SW 1271 (cell line): ENCODE measurements at regions not wholly inside any gene's neighbourhood (a gene's known extent, or its start where the extent isn't known, plus 50 kb on each side); places are given as distances from the start of the nearest gene placed in this dataset.
"Not testable (repeated sequence)": the region's sequence is repeated elsewhere in the genome, so short reads cannot be mapped to it uniquely, and the experiment has no call there.

Experiments used
- DNase-seq, 2 experiments: peaks; one replicate each; lab custom pipeline; 2025; lab: John Stamatoyannopoulos, UW

DNA sequence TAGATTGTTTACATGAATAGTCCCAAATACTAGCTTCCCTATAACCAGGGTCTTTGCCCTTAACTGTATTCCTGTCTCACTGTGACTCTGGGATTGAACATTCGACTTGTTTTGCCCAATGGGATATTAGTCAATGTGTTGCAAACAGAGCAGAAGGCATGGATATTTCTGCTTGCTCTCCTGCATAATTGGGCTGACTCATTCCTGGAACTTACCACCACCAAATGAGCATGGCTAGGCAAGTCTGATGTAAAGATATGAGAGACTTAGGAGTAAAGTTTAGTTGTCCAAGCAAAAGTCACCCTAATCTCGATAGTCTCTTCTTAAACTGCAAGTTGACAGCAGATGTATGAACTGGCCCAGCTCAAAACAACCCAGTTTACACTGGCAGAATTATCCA lies 273.5 kb upstream of the CCNG1 start:
- no peak for DNase-seq

DNA sequence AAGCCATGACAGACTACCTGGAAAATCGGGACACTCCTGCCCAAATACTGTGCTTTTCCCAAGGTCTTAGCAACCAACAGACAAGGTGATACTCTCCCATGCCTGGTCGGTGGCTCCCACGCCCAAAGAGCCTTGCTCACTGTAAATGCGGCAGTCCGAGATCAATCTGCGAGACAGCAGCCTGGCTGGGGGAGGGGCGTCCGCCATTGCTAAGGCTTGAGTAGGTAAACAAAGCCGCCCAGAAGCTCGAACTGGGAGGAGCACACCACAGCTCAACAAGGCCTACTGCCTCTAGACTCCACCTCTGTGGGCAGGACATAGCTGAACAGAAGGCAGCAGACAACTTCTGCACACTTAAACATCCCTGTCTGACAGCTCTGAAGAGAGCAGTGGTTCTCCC lies 272.1 kb upstream of the CCNG1 start:
- DNase-seq = no peak

DNA sequence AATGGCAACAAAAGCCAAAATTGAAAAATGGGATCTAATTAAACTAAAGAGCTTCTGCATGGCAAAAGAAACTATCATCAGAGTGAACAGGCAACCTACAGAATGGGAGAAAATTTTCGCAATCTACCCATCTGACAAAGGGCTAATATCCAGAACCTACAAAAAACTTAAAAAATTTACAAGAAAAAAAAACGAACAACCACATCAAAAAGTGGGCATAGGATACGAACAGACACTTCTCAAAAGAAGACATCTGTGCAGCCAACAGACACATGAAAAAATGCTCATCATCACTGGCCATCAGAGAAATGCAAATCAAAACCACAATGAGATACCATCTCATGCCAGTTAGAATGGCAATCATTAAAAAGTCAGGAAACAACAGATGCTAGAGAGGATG lies 267.2 kb upstream of the CCNG1 start:
- not testable (repeated sequence) for DNase-seq

DNA sequence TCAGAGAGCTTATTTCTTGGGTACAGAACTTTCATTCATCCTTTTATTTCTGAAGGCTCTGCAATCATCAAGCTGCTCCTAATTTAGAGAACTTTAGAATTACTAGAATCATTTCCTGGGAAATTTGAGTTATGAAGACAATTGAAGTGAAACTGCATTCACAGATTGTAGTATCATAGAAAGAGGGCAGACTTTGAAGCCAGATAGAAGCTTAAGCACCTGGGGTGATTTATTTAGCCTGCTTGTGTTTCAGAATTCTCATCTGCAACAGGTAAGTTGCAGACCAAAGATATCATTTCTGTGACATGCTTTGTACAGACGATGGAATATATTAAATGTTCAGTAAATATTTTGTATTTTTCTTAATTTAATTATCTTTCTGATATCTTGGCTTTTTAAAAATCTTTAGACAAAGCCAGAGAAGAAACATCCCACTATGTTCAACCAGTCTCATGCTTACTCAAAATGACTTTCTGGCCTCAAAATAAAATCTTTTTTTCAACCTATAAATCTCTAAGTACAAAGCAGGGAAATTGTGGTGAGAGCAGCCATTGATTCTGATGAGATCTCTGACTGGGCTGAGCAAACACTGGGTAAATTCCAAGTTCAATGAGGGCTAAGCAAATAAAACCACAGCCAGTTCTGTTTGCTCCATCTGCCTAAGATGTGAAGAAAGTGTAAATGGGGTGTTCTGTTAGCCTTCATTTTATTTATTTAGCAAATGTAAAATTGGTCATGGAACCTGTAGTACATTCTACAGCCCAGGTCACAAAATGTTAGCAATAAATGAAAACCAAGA lies 264.7 kb upstream of the CCNG1 start:
- DNase-seq = no peak

DNA sequence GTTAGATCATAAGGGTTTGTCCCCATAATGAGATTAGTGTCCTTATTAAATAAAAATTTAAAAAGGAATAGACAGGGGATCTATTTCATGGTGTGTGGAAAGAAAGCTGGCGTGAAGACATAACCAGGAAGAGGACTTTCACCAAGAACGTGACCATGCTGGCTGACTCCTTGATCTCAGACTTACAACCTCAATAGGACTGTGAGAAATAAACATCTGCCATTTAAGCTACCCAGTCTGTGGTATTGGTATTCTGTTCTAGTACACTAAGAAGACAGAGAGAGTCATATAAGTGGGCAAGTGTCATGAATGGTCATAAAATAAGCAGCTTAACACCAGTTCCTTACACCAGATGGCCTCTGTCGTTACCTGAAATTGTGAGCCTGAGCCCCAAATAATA lies 259.4 kb upstream of the CCNG1 start:
- DNase-seq = no peak

DNA sequence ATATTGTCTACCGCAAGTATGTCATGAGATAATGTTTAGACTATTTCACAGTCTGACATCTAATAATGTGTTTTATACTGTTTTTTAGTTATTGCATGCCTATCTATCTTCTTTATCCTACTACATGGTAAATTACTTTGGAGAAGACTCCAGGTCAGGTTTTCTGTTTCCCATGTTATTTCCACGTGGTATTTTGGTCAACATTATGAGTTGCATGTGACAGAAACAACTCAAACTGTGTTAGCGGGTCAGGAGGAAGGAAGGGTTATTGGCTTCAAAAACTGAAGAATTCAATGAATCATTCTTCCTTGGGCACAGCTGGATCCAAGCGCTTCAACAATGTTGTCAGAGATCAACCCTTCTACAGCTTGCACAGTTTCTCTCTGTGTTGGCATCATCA lies 252.1 kb upstream of the CCNG1 start:
- no peak for DNase-seq

DNA sequence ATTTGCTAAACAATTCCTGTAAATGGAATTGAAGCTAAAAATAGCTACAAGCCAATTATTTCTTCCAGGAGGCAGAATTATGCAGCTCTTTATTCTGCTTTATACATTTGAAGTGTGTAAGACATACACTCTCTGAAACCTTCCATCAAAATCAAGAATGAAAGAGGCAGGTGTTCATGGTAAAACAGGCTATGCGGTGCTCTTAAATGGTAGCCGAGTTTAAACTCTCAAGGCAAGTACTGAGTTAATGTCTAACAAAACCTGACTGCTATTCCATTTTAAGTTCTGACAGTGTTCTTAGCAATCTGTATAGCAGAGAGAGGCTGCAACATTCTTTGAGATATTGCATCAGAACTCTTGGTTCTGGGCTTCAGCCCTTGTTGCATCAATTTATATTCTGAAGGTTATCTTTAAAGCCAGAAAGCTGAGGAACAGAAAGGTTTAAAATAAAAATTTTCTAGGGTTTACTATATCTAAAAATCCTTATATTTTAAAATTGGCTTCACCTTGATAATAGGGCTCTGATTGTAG lies 248.3 kb upstream of the CCNG1 start:
- DNase-seq = no peak

DNA sequence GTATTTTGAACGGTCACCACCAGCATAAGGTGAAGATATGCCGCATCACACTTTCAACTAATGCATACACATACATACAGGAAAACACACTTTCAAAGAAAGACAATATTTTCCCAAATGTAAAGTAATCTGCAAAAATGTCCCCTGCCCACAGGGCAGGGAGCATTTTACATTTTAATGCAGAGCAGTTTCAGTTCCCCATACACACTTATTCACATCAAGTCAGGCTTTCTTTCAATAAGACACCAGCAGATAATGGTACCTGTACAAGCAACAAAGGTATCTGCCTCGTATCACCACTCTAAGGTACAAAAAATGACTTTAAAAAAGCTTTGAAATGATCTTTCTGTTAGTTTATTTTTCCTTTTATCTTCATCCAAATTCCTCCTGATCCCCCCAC lies 247.1 kb upstream of the CCNG1 start:
- DNase-seq = no peak

DNA sequence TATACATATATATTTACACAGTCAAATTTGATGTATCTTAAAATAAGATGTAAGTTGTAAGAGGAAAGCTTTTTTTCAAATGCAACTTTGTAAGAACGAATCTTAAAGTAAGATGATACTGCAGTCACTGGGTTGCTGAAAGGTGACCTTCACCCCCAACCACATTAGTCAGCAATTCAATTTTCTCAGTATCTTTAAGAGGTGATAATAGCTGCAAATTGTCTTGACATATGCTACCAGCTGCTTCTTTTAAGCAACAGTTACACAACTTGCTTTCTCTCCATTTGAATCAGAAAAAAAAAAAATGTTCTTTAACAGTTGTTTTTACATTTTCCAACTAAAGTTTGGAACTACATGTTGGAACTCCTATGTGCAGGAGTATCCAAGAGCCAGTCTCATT lies 246.6 kb upstream of the CCNG1 start:
- DNase-seq = no peak

DNA sequence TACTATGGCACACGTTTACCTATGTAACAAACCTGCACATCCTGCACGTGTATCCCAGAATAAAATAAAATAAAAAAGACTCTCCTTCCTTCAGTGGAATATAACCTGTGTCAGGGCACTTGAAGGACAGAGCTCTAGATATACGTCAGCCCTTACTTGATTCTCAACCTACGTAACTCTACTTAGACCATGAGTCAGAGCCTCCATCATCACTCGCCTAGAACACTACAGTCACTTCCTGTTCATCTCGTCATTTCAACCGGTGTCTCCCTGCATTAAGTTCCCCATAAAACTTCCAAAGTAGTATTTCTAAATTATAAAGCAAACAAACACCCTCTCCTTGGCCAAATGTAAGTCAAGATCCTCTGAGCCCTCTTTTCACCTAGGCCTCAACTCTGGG lies 243.5 kb upstream of the CCNG1 start:
- no peak for DNase-seq

DNA sequence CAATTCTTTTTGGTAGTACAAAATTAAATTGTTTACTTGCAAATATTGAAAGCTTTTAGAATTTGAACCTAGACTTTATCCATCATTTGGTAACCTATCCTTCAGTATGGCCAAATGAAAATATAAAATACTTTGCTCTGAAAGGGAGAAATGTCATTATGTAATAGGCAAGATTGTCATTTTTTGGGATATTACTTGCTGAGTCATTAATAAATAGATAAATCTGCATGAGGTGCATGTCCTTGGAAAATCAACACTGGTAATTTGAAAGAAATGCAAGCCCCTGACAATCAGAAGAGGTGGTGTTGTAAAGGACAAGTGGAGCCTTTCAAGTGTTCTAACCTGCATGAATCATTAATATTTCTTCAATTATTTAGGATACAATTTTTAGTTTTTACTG lies 231.8 kb upstream of the CCNG1 start:
- DNase-seq = no peak

DNA sequence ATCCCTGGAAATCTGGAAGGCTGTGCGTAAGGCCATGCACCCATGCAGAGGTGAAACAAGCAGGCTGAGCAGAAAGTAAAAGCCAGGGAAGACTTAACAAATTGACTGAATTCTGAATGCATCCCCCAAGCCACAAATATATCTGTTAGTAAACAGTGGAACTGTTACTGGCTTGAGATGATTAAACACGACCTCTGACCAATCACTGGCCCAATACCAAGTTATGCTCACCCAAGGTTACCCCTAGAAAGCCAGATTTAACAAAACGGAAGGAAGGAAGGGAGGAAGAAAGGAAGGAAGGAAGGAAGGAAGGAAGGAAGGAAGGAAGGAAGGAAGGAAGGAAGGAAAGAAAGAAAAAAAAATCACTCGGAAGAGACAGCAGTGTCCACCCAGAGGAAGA lies 215.8 kb upstream of the CCNG1 start:
- no peak for DNase-seq

DNA sequence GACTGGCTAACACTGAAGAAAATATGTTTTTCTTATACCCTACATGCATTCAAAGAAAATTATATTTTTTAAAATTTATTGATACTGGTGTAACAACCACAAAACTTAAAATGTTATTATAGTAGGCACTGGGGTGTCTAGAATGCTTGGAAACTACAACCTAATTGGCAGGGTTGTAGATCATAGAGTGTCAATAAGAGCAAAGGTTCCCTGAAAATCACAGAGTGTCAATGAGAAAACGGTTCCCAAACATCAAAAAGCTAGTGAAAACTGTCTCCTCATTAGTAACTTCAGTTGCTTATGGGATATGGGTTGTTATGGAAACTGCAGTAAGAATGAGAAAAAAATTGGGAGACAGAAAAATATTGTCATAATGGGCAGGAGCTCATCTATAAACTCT lies 214.4 kb upstream of the CCNG1 start:
- no peak for DNase-seq

DNA sequence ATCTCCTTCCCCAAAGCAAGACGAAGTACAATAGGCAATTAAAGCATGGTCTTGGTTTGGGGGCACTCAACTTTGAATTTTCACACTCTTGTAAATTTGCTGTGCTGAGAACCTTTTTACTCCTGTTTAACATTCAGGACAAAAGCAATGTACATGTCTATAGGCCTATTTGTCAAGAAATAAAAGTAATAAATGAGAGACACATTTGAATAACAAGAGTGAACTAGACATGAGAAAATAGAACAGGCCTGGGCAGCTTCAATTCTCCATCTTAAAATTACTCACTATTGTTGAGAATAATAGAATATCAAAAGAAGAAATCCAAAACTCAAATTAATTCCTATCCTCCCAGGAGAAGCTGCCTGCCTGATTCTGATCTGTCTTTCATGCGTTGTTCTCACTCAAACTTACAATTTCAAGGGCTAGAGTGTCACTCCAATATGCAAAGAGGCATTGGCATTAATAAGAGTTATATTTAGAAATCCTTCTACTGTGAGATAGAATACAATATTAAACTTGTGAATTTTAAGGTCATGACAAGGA lies 192.9 kb upstream of the CCNG1 start:
- DNase-seq = no peak

DNA sequence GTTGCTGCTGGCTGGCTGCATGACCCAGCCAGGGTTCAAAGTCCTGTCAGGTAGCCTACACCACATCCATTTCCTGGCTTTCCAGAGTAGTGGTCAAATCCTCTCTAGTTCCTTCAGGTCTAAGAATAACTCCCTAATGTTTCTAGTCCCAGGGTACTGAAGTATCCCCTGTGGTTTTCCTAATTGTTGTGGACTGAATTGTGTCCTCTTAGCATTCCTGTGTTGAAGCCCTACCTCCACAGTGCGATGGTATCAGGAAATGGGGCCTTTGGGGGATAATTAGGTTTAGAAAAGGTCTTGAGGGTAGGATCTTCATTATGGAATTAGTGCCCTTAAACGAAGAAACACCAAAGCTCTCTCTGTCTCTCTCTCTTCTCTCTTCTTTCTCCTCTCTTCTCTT lies 191.8 kb upstream of the CCNG1 start:
- DNase-seq = no peak

DNA sequence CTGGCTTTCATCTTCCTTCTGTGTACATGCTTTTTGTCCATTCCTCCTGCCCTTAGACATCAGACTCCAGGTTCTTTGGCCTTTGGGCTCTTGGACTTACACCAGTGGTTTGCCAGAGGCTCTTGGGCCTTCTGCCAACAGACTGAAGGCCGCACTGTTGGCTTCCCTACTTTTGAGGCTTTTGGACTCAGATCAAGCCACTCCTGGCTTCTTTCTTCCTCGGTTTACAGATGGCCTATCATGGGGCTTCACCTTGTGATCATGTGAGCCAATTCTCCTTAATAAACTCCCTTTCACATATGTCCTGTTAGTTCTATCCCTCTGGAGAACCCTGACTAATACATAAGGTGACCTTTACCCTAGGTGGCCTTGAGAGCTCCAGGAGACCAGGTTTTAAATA lies 189.1 kb upstream of the CCNG1 start:
- DNase-seq = no peak

DNA sequence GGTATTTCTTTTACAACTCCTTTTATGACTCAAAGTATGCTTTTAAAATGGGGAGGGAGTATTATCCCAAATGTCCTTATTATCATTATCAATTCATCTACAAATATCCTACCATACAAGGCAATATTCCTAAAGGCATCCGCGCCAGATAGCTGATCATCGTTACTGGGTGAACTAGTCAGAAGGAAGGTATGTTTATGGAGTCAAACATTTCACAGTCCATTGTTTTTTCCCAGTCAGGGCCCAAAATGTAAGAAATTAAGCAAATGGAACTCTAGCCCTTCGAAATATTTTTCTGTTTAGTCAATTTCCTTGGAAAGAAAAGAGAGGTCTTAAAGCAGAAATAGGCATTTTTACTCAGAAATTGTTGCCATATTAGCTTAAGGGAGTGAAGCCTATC lies 188.5 kb upstream of the CCNG1 start:
- DNase-seq = no peak

DNA sequence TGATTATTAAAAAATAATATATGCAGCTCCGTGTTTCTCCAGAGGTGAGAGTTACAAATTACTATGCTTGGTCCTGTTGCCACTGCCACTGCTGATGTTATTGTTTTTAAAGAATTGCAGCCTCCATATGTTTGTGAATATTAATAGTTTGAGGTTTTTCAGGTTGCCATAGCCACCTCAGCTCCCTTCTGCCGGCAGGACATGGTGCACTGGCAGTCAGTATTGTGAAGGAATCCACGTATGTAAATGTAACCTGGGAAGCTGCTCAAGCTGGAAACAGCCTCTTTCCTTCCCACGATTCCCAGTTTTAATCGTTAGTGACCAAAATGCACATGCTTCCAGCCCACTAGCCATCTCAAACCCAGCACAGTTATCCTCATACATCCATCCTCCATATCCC lies 184.4 kb upstream of the CCNG1 start:
- DNase-seq = no peak

DNA sequence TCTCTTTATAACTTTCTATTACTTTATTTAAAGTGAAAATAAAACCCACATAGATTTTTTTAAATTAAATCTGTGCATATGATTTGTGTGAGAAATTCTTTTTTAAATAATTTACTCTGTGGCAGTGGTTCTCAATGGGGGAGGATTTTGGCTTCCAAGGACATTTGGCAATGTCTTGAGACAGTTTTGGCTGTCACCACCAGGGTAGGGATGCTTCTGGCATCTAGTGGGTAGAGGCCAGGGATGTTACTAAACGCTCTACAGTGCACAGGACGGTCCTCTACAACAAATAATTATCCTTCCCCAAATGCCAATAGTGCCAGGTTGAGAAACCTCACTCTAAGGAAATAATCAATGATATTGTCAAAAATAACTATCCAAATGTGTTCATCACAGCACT lies 177.9 kb upstream of the CCNG1 start:
- no peak for DNase-seq

DNA sequence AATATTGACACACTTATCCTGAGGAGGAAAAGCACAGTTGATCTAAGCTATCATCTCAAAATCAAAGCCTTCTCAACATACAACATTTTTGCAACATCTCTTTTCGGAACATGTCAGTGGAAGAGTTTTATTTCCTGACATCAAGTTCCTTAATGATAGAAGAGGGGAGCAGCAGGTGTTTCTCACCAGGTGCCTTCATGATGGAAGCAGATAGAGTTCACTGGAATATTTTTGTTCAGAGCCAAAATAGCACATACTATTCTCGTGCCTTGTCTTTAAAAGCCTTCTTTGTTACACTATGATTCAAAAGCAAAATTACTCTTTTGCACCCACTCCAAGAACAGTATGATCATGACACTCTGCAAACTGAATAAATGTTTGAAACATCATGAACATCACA lies 176.9 kb upstream of the CCNG1 start:
- DNase-seq = no peak

DNA sequence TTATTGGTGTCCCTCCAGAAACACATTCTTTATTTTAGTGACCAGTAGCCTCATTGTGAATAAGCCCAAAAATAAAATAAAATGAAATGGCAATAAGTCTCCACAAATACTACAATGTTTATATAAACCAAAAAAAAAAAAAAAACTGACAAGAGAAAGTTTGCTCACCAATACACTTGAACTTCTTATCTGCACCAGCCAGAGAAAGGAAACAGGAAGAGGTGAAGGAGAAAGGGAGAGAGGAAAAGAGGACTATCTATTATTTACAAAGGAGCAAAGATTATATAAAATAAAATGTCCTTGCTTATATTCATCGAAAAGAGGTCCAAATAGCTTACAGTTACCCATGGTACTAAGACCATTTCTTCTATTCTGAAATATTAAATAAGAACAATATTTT lies 176.4 kb upstream of the CCNG1 start:
- no peak for DNase-seq

DNA sequence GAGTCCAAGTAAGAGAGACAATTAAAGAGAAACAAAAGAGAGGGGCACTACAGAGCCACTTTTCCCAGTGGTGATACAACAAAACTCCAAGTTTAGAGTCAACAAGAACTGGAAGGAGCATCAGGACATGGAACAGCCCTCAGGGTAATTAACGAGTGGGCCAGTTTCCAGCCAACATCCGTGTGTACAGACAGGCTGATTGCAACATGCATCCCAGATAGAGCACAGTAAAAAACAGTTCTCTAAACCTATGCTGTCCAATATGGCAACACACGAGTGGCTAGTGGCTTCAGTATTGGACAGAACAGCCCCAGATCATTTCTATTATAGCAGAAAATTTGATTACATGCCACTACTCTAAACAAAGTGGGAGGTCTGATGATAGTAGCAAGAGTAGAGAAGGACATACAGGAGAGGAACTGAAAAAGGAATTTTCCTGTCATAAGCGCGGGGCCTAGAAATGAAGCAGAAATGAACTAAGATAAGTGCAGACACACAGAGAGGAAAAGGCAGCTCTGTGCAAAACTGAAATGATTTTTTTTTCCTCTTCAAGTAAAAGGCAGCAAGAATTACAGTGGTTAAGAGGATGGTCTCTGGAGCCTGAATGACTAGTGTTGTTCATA lies 175.6 kb upstream of the CCNG1 start:
- DNase-seq = no peak

DNA sequence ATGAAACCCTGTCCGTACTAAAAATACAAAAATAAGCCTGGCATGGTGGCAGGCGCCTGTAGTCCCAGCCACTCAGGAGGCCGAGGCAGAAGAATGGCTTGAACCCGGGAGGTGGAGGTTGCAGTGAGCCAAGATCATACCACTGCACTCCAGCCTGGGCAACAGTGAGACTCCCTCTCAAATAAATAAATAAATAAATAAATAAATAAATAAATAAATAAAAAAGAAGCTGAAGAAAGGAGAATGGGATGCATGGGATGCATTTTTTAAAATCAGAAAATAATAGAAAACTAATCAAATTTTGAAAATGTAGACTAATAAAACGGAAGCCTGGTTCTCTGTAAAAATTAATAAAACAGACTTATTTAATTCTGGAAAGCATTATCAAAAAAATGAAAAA lies 171.1 kb upstream of the CCNG1 start:
- DNase-seq = not testable (repeated sequence)

DNA sequence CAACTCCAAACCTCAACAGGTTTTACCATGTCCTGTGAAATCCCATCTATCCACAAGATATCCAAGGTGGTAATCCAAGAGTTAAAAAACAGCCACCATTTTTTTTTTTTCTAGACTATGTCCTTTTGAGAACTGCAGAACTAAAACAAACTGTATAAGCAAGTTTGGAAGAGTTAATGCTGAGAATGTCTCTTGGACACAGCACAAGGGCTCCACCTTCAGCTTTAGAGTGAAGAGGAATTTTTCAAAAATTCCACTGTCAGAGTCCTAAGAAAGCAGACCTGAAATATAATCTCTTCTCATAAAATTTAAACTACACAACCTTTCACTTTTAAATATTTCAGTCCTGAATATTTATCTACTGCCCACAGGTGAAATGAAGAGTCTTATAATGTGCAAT lies 167.8 kb upstream of the CCNG1 start:
- no peak for DNase-seq
